ENCODE measurements at regions not wholly inside any gene's neighbourhood (a gene's known extent, or its start where the extent isn't known, plus 50 kb on each side); places are given as distances from the start of the nearest gene placed in this dataset.
"Not testable (repeated sequence)": the region's sequence is repeated elsewhere in the genome, so short reads cannot be mapped to it uniquely, and the experiment has no call there.

DNA sequence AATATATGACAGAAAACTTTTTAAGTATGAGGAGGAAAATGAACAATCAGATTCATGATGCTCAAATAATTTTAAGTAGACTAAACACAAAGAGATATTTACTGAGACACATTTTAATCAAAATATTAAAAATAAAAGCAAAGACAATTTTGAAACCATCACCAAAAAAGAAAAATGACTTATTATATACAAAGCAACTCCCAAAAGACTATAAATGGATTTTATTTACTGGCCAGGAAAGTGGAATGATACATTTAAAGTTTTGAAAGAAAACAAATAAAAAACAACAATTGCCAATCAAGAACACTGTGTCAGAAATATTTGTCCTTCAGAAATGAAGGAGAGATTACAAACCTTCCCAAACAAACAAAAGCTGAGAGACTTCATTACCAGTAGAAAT lies 968.5 kb upstream of the CELF4 start:
- H3K4me3 Mint-ChIP-seq, result no peak overlapping the region
- DNase-seq (ENCODE audit: low spot score), result no peak
- intact Hi-C loops (cut with micrococcal nuclease), result no loop called here
- no peaks in the 10 kb centered on the region for H3K4me1 Mint-ChIP-seq (ENCODE audit: low read depth)
- H3K27me3 Mint-ChIP-seq (ENCODE audit: insufficient read depth), result no peaks in the 10 kb centered on the region
- H3K27ac Mint-ChIP-seq, result no peak overlapping the region
- peaks cover 7% of the 10 kb centered on the region for H3K9me3 Mint-ChIP-seq
- no peaks in the 10 kb centered on the region for H3K36me3 Mint-ChIP-seq (ENCODE audit: low read depth)

DNA sequence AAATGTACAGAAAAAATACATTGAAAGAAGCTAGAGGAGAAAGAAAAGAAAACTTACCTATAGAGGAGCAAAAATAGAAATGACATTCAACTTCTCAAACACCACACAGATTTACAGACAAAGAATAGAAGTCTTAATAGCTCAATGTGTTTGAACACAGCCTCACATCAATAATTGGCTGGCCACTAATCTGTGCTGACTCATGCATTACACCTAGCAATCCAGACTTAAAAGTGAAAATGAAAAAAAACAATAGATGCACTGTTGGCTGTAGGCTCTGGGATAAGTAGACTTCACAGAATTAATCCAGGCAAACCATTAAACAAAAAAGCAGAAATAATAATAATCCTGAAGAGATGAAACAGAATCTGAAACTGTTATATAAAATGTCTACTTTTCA lies 961.3 kb upstream of the CELF4 start:
- Mint-ChIP-seq H3K4me3 (no peak overlapping the region), H3K4me1 (ENCODE audit: low read depth) (no peaks in the 10 kb centered on the region)
- intact Hi-C loops (cut with micrococcal nuclease), result no loop called here

DNA sequence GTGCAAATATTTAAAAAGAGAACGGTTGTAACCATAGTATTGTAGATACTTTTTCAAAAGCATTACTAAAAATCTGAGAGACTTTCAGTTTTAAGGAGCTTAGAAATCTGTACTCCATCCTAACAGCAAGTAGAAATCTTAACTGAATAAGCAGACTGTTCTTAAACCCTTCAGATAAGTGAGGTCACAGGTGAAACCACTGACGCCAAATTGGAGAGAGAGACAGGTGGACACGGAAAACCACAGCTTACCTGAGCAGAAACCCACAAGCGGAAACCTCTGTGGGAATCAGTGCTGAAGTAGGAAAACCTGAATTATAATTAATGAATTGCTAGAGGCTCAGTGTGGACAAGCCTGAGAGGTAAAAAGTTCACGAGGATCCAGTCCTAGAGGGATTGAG lies 959.4 kb upstream of the CELF4 start:
- intact Hi-C loops (cut with micrococcal nuclease), result no loop called here

More for the DNA sequence above, 961.3 kb upstream of the CELF4 start:
- peaks cover 1% of the 10 kb centered on the region for H3K27me3 Mint-ChIP-seq (ENCODE audit: insufficient read depth)
- H3K9me3 Mint-ChIP-seq, result no peaks in the 10 kb centered on the region
- no peaks in the 10 kb centered on the region for H3K36me3 Mint-ChIP-seq (ENCODE audit: low read depth)
- H3K27ac Mint-ChIP-seq, result no peak overlapping the region
- DNase-seq (ENCODE audit: low spot score), result no peak

DNA sequence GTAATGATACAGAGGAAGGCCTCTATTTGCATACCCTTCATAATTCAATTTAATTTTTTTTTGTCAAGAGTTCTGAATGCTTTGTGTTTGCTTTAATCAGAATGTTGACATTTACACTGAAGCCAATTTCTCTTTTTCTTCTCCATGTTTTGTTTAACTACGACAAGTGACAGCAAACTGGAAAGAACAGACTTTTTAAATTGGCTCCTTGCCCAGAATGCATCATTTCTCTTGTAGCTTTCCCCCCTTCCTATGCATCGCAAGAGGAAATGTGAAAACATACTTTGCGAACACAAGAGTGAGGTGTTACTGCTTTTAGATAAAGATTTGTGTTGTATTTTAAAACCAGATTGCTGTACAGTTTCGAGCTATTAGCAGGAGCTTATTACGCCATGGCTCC lies 955.2 kb upstream of the CELF4 start:
- Mint-ChIP-seq H3K4me1 (ENCODE audit: low read depth) (no peaks in the 10 kb centered on the region), H3K27me3 (ENCODE audit: insufficient read depth) (peaks cover 1% of the 10 kb centered on the region), H3K36me3 (ENCODE audit: low read depth) (no peaks in the 10 kb centered on the region), H3K9me3 (no peaks in the 10 kb centered on the region), H3K4me3 (no peak overlapping the region), H3K27ac (no peak overlapping the region)
- DNase-seq (ENCODE audit: low spot score), result no peak
- intact Hi-C loops (cut with micrococcal nuclease), result no loop called here

More for the DNA sequence above, 959.4 kb upstream of the CELF4 start:
- DNase-seq (ENCODE audit: low spot score), result no peak
- no peaks in the 10 kb centered on the region for H3K9me3 Mint-ChIP-seq
- no peak overlapping the region for H3K27ac Mint-ChIP-seq
- no peaks in the 10 kb centered on the region for H3K36me3 Mint-ChIP-seq (ENCODE audit: low read depth)
- no peaks in the 10 kb centered on the region for H3K4me1 Mint-ChIP-seq (ENCODE audit: low read depth)
- peaks cover 1% of the 10 kb centered on the region for H3K27me3 Mint-ChIP-seq (ENCODE audit: insufficient read depth)
- no peak overlapping the region for H3K4me3 Mint-ChIP-seq

DNA sequence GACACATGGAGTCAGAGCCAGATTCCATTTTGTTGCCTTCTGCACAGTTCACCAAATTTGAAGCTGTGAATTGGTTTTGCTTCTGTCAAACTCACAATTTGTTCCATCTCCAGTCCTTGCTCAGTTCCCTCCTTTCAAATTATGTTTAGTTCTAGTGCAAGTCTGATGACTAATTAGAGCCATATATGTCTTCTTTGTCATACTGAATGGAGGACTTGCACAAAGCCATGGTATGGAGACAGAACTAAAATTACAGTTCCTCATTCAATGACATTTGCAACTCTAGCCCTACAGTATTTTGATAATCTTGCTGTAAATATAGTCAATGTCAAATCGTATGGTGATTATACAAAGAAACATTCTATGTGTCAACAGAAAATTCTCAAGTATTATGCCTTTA lies 936.9 kb upstream of the CELF4 start:
- Mint-ChIP-seq H3K36me3 (ENCODE audit: low read depth) (no peaks in the 10 kb centered on the region), H3K4me3 (no peak overlapping the region)
- intact Hi-C loops (cut with micrococcal nuclease), result no loop called here

DNA sequence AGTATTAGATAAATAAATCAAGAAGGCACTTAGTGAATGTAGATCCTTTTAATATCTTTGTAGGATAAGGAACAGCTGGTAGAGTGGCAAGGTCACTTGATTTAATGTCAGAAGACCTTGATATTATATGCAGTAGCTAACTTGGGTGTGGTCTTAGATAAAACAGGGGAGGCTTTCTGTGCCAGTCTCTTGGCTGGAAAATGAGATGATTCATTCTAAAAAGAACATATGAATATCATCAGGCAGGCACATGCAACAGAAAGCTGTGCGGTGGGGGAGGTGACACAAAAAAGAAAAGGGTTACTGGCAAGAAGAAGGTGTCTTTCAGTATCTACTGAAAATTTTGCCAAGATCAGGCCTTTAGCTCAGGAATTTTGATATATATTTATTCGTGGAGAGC lies 931.7 kb upstream of the CELF4 start:
- no peak for DNase-seq (ENCODE audit: low spot score)
- peaks cover 3% of the 10 kb centered on the region for H3K27me3 Mint-ChIP-seq (ENCODE audit: insufficient read depth)
- intact Hi-C loops (cut with micrococcal nuclease), result loop anchor here (2.0 kb wide), 1 partner anchor 114 kb away; no protein-coding TSS in a partner anchor

More for the DNA sequence above, 936.9 kb upstream of the CELF4 start:
- Mint-ChIP-seq H3K27me3 (ENCODE audit: insufficient read depth) (peaks cover 3% of the 10 kb centered on the region), H3K27ac (no peak overlapping the region), H3K4me1 (ENCODE audit: low read depth) (no peaks in the 10 kb centered on the region), H3K9me3 (peaks cover 6% of the 10 kb centered on the region)
- DNase-seq (ENCODE audit: low spot score), result no peak

DNA sequence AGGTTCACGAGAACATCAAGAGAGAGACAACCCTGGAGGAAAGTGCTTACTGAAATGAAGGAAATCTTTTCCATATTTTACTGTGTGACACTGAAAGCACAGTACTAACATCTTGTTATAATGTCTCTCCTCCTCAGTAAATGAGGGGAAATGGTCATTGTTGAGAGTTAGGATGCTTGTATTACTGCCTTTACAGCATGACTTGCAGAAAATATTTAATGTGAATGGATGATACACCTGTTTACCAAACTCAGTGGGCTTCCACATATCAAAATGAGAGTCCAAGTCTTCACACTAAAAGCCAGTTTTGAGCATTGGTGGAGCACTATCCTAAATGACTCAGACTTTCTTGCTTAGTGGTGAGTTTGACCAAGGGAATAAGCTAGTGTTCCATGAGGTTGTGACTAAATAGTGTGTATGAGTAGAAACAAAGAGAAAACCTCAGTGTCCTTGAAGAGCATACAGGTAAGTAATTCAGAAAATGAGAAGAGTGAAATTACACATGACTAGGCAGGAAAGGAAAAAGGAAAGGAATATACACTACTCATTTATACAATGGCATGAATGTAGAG lies 930.7 kb upstream of the CELF4 start:
- intact Hi-C loops (cut with micrococcal nuclease), result loop anchor here (2.0 kb wide), 1 partner anchor 114 kb away; no protein-coding TSS in a partner anchor
- H3K4me3 Mint-ChIP-seq, result no peak overlapping the region
- no peak overlapping the region for H3K27ac Mint-ChIP-seq
- H3K4me1 Mint-ChIP-seq (ENCODE audit: low read depth), result no peaks in the 10 kb centered on the region
- H3K36me3 Mint-ChIP-seq (ENCODE audit: low read depth), result no peaks in the 10 kb centered on the region
- no peaks in the 10 kb centered on the region for H3K9me3 Mint-ChIP-seq
- peaks cover 3% of the 10 kb centered on the region for H3K27me3 Mint-ChIP-seq (ENCODE audit: insufficient read depth)
- no peak for DNase-seq (ENCODE audit: low spot score)

More for the DNA sequence above, 931.7 kb upstream of the CELF4 start:
- Mint-ChIP-seq H3K27ac (no peak overlapping the region), H3K36me3 (ENCODE audit: low read depth) (no peaks in the 10 kb centered on the region), H3K4me1 (ENCODE audit: low read depth) (no peaks in the 10 kb centered on the region), H3K4me3 (no peak overlapping the region), H3K9me3 (no peaks in the 10 kb centered on the region)

DNA sequence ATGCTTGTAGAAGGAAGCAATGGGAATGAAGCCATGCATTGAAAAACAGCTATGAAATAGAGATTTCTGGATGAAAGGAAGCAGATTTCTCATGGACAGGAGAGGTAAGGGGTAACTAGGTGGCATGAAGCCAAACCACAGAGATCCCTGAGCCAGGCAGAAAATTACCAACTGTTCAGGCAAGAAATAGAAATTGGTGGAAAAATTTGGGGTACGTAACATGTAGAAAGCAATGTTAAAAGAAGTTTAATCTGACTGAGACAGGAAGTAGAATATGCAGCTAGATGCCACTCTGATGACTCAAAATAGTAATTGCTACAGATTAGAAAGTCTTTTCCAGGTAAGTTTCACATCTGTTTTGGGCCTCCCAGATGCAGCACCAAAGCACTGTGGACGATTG lies 928.5 kb upstream of the CELF4 start:
- peaks cover 3% of the 10 kb centered on the region for H3K27me3 Mint-ChIP-seq (ENCODE audit: insufficient read depth)
- intact Hi-C loops (cut with micrococcal nuclease), result no loop called here
- no peak overlapping the region for H3K27ac Mint-ChIP-seq
- DNase-seq (ENCODE audit: low spot score), result no peak
- H3K4me3 Mint-ChIP-seq, result no peak overlapping the region
- no peaks in the 10 kb centered on the region for H3K36me3 Mint-ChIP-seq (ENCODE audit: low read depth)
- H3K9me3 Mint-ChIP-seq, result no peaks in the 10 kb centered on the region
- no peaks in the 10 kb centered on the region for H3K4me1 Mint-ChIP-seq (ENCODE audit: low read depth)

DNA sequence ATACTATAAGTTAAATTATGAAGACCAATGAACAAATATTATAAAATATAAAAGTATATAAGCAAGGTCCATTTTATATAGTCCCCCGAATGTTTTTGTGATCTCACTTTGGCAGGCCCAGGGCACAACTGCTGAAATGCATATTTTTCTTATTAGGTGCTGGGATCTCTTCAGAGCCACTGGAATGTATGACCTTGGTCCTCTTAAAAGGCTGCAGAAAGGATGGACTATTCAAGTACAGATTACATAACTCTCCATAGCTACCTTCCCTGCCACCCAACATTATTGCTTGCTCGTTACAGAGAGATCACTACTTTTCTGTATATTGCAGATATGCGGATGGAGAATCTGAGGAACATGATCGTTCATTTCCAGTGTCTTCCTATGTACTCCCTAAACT lies 925.6 kb upstream of the CELF4 start:
- H3K4me3 Mint-ChIP-seq, result no peak overlapping the region
- no peak overlapping the region for H3K27ac Mint-ChIP-seq
- H3K9me3 Mint-ChIP-seq, result no peaks in the 10 kb centered on the region
- intact Hi-C loops (cut with micrococcal nuclease), result no loop called here
- DNase-seq (ENCODE audit: low spot score), result no peak
- no peaks in the 10 kb centered on the region for H3K36me3 Mint-ChIP-seq (ENCODE audit: low read depth)
- H3K4me1 Mint-ChIP-seq (ENCODE audit: low read depth), result no peaks in the 10 kb centered on the region
- H3K27me3 Mint-ChIP-seq (ENCODE audit: insufficient read depth), result no peaks in the 10 kb centered on the region

DNA sequence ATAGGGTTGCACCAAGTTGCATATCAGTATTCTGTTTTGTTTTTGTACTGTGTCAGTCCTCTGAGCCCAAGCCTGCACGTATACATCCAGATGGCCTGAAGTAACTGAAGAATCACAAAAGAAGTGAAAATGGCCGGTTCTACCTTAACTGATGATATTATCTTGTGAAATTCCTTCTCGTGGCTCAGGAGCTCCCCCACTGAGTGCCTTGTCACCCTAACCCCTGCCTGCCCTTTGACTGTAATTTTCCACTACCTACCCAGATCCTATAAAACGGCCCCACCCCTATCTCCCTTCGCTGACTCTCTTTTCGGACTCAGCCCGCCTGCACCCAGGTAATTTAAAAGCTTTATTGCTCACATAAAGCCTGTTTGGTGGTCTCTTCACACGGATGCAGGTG lies 924.1 kb upstream of the CELF4 start:
- H3K4me1 Mint-ChIP-seq (ENCODE audit: low read depth); H3K27me3 Mint-ChIP-seq (ENCODE audit: insufficient read depth); DNase-seq (ENCODE audit: low spot score); H3K4me3 Mint-ChIP-seq; H3K9me3 Mint-ChIP-seq; intact Hi-C loops (cut with micrococcal nuclease); H3K36me3 Mint-ChIP-seq (ENCODE audit: low read depth); H3K27ac Mint-ChIP-seq: not testable (repeated sequence)

DNA sequence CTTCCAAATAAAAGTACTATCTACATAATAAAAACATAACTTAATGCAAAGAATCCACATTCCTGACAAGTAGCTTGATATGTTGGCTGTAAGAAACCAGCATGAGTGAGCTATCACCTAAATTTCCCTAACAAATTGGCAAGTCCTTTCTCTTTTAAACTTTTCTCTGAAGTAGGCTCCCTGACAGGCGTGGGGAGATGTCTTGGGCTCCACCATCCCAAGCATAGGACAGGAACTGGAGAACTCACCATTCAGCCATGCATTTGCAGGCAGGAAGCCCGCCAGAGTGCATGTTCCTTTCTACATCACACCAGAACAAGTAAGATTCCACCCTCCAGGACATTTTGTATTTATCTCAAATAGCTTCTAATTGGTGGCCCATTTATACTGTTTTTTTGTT lies 921.9 kb upstream of the CELF4 start:
- Mint-ChIP-seq H3K27me3 (ENCODE audit: insufficient read depth) (no peaks in the 10 kb centered on the region), H3K4me3 (no peak overlapping the region), H3K4me1 (ENCODE audit: low read depth) (no peaks in the 10 kb centered on the region), H3K27ac (no peak overlapping the region), H3K36me3 (ENCODE audit: low read depth) (no peaks in the 10 kb centered on the region), H3K9me3 (peaks cover 4% of the 10 kb centered on the region)
- intact Hi-C loops (cut with micrococcal nuclease), result no loop called here
- DNase-seq (ENCODE audit: low spot score), result no peak

DNA sequence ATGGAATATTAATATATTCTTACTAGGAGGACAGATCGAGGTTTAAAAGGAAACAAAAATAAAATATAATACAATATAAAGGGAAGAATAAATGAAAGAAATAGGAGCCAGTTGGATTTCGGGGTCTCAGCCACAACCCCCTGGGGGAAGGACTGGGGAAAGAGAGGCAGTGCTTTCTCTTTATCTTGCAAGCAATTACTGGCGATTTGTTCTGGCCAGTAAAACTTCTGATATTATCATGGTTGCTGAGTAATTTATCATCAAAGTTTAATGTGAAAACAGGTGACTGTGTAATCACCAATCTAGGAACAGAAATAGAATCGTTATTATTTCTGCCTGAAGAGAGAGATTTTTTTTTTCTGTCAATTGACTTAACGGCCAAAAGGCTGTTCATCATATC lies 917.7 kb upstream of the CELF4 start:
- no peak for DNase-seq (ENCODE audit: low spot score)
- intact Hi-C loops (cut with micrococcal nuclease), result no loop called here

DNA sequence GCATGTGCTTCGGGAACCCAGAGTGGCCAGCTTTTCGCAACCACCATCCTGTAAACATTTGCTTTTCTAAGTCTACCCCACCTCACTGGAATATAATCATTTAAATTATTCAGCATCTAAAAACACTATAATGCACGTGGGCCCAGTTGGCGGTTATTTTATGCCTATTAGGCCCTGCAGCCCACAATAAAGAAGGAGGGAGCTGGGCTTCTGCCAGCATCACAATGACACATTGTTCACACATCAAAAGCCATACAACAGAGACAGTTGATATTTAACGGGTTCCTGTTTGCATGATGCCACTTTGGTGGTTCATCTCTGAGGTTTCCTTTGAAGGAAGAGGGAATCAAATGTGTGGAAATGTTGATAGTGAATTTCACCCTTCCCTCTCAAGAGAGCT lies 916.0 kb upstream of the CELF4 start:
- Mint-ChIP-seq H3K9me3 (peaks cover 7% of the 10 kb centered on the region), H3K27me3 (ENCODE audit: insufficient read depth) (no peaks in the 10 kb centered on the region), H3K27ac (no peak overlapping the region), H3K4me1 (ENCODE audit: low read depth) (no peaks in the 10 kb centered on the region), H3K36me3 (ENCODE audit: low read depth) (no peaks in the 10 kb centered on the region), H3K4me3 (no peak overlapping the region)
- no peak for DNase-seq (ENCODE audit: low spot score)
- intact Hi-C loops (cut with micrococcal nuclease), result no loop called here

More for the DNA sequence above, 917.7 kb upstream of the CELF4 start:
- H3K4me3 Mint-ChIP-seq, result no peak overlapping the region
- no peak overlapping the region for H3K27ac Mint-ChIP-seq
- no peaks in the 10 kb centered on the region for H3K36me3 Mint-ChIP-seq (ENCODE audit: low read depth)
- peaks cover 7% of the 10 kb centered on the region for H3K9me3 Mint-ChIP-seq
- no peaks in the 10 kb centered on the region for H3K27me3 Mint-ChIP-seq (ENCODE audit: insufficient read depth)
- H3K4me1 Mint-ChIP-seq (ENCODE audit: low read depth), result no peaks in the 10 kb centered on the region

DNA sequence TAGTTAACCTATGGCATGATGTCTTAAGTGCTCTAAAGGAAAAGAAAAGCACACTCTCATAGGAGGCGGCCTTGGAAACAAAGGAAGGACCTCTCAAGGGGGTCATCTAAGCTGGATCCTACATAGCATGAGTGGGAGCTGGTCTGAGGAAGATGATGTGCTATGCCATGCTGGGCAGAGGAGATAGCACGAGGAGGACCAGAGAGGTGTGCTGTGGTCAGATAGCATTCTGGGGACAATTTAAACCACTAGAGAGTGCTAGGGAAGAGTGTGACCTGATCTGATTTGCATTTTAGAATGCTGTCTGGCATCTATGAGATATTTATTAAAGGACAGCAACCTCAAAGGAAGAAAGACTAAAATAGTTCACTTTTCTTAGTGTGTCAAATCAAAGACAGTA lies 910.1 kb upstream of the CELF4 start:
- intact Hi-C loops (cut with micrococcal nuclease), result no loop called here
- Mint-ChIP-seq H3K4me1 (ENCODE audit: low read depth) (no peaks in the 10 kb centered on the region), H3K4me3 (no peak overlapping the region), H3K36me3 (ENCODE audit: low read depth) (no peaks in the 10 kb centered on the region), H3K27ac (no peak overlapping the region), H3K27me3 (ENCODE audit: insufficient read depth) (no peaks in the 10 kb centered on the region), H3K9me3 (peaks cover 4% of the 10 kb centered on the region)
- no peak for DNase-seq (ENCODE audit: low spot score)

All from activated T-helper 1 cell treated with anti-CD3 and anti-CD28 coated beads, Interleukin-12 subunit alpha, Interleukin-12 subunit beta, Interleukin-2, Interleukin-4 antibody, amounts not matched to agents 30 ng/mL and 10 ng/mL and 1 ng/mL, durations not matched to agents 14 hours and 24 hours and 36 hours (primary cell).